Activated CD4-positive, alpha-beta T cell treated with anti-CD3 and anti-CD28 coated beads, Interleukin-2, amount 50 U/mL, for 16 hours (primary cell): ENCODE measurements at regions not wholly inside any gene's neighbourhood (a gene's known extent, or its start where the extent isn't known, plus 50 kb on each side); places are given as distances from the start of the nearest gene placed in this dataset.

Experiments
- DNase-seq: peaks from one replicate; pipeline ENCODE4 v3.0.0-alpha.2; 2020

GRCh38 chr18:45169610-45170009, 445.7 kb upstream of the SLC14A2 start:
- peak; percentile 18 for DNase-seq

GRCh38 chr18:45171679-45172191, 443.5 kb upstream of the SLC14A2 start:
- no peak for DNase-seq

DNA sequence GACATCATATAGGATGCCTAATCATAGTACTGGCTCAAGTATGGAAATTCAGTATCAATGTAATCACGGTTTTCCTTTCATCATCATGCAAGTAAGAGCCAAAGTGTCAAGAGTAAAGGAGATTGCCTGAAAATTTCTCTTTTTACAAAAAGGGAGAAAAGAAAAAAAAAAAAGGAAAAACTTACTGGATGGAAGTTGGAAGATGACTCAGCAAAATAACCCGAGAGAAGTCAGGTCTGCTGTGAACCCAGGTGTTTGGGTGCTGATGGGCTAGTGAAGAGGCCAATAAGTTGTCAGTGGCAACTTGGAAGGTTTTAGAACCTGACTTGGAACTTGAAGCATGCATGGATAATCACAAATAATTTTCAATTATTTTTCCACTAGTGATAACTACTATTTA, 441.9 kb upstream of the SLC14A2 start:
- DNase-seq, result no peak

DNA sequence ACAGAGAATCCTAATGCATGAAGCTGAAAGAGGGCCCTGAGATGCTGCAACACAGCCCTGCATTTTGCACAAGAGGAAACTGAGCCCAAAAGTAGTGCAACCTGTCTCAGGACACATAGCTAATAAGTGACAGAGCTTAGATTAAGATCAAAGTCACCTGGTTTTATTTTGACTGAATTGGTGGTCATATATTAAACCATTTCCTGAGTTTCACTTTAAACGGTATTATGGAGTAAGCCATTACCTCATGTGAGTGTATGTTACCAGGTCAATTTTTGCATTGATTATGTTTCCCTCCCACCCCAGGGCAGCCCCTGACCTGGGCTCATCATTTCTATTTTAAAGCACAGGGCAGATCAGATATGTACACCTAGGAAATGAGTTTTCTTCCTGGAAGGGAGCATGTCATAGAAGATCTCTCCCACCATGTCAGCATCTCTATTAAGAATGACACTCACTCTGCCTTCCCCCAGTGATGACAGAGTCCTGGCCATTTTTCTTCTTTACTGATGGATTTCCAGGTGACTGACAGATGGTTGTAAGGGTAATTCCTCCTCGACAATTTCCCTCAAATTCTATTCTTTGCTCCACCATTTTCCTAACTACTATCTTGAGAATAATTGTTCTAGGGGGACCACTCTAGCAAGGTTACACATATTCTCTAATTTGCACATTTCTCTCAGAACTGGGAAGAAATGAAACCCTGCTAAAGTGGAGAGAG, 441.3 kb upstream of the SLC14A2 start:
- DNase-seq, result peak; percentile 36

GRCh38 chr18:45174629-45175136, 440.6 kb upstream of the SLC14A2 start:
- no peak for DNase-seq

GRCh38 chr18:45175511-45175910, 439.8 kb upstream of the SLC14A2 start:
- DNase-seq, result no peak

- DNase-seq, result no peak
Observed at GRCh38 chr18:45186832-45187231, 428.4 kb upstream of the SLC14A2 start.

GRCh38 chr18:45191795-45192194, 423.5 kb upstream of the SLC14A2 start:
- DNase-seq, result no peak

GRCh38 chr18:45197526-45197970, 417.7 kb upstream of the SLC14A2 start:
- DNase-seq, result peak; percentile 87

GRCh38 chr18:45198526-45198925, 416.8 kb upstream of the SLC14A2 start:
- DNase-seq, result no peak

DNA sequence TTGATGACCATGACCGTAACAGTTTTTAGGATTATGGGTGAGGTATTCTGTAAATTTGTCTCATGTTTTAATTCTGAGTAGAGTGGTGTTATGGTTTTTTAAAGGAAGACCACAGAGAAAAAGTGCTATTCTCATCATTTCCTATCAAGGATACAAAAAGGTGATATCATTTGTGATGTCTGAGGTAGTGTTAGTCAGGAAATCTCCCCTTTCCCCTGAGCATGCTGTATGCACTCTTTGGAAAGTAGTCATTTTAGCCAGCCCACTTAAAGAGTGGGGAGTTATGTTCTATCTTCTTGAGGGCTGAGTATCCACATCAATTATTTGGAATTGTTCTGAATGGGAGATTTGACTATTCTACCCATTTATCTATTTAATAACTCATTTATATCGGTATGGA, 414.2 kb upstream of the SLC14A2 start:
- DNase-seq, result no peak

GRCh38 chr18:45201489-45201888, 413.8 kb upstream of the SLC14A2 start:
- no peak for DNase-seq

DNA sequence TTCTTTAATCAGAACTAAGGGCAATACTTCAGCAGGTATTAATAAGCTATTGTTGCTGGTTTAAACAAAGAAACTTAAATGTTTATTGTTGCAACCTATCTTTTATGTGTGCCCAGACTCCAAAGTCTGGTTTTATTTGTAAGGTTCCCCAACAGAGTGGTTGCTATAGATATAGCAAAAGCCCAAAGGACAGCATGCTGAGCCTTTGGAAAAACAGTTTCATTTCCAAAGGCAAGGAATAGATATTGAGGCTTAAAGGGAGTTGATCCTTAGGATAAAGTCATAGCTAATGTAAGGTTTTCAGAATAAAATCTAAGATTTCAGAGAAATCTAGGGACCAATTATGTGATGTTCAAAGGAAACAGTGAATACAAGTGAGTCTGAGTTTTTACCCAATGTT, 413.2 kb upstream of the SLC14A2 start:
- DNase-seq, result no peak

GRCh38 chr18:45203677-45204076, 411.6 kb upstream of the SLC14A2 start:
- no peak for DNase-seq

DNA sequence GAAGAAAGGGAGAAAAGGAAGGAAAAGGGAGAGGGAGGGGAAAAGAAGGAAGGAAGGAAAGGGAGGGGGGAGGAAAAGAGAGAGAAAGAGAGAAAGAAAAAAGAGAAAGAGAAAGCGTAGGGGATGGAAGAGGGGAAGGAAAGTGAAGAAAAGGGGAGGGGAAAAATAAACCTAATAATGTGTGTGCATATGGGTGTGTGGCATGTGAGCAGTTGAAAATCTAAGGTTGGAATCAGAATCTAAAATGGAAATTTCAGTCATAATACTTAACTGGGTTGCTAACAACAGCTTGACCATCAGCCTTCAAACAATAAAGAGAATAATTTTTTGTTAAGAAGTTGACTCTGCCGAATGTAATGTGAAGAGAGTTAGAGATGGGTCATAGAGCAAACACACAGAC, 407.9 kb upstream of the SLC14A2 start:
- no peak for DNase-seq

DNA sequence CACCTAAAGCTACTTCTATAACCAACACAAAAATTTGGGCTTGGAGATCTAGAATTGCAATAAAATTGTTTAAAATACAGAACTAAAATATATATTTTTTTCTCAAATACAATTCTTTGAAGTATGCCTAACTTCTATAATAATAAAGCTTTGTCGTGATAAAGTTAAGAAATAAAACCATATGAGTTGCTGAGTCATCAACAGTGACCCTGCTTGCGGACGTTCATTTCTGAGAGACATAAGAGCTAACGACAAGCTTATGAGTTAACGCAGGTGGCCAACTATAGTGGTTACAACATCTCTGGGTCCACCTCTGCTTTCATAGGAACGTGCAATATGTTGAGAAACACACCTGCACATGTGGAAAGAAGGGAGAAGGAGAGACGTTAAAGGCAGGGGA, 407.1 kb upstream of the SLC14A2 start:
- no peak for DNase-seq

DNA sequence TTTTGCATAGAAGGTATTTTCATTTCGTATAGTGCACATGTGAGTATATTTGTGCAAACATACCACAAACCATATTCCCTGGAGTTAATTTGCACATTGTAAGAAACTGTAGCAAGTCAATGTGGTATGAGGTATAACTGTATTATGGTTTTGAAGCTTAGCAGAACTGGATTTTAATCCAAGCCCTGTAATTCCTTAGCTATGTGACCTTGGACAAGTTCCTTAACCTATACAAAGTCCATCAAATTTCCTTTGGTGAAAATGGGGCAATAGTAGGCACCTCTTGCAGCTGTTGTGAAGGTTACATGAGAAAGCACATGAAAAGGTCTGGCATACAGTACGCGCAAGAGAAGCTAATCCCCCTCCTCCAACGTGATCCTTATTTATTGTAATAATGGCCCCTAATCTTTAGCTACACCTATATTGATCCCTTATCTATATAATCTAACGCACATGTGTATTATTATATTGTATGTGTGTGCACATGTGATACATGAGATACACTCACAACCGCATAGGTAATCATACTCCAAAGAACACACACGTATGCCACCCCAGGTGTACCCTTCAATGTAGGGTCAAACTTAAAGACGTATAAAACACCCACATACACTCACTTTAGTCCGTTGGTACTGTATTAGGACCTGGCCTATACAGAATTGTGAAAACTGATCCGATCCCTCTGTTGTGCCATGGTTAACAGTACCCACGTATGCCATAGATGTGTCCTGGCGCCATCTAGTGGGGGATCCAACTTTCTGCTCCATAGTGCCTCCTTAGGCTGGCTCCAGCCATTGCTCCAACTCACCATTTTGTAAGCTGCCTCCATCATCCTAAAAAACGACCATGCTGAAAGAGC, 402.9 kb upstream of the SLC14A2 start:
- peak; percentile 80 for DNase-seq

DNA sequence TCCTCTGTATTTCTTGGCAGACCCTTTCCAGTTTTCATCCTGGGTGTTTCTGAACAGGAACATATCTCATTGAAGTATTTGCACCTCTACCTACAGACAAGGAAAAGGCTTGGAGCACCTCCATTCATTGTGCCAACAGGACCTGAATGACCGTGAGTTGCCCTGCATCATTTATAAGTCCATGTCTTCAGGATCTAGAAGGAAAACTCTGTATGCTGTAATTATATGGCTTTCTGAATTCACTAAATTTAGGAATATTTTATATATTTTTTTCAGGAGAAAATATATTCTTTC, 402.3 kb upstream of the SLC14A2 start:
- DNase-seq, result no peak

DNA sequence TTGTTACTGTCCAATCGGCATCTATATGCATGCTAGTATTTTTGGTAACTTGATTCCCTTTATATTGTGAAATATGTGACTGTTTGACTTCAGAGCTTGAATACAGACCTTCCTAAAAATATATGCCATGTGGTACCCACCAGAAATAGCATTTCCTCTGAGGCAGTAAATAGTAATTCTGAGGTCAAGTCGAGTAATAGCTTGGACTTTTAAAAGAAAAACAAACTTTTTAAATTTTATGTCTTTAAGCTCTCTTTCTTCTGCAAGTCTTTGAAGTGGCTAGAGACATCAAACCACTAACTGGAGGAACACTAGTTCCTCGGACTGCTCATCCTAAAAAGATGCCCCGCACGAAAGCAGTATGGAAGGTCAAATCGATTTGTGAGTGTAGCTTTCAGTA, 396.8 kb upstream of the SLC14A2 start:
- no peak for DNase-seq

- DNase-seq, result no peak
Observed at GRCh38 chr18:45221363-45221762, 393.9 kb upstream of the SLC14A2 start.

DNA sequence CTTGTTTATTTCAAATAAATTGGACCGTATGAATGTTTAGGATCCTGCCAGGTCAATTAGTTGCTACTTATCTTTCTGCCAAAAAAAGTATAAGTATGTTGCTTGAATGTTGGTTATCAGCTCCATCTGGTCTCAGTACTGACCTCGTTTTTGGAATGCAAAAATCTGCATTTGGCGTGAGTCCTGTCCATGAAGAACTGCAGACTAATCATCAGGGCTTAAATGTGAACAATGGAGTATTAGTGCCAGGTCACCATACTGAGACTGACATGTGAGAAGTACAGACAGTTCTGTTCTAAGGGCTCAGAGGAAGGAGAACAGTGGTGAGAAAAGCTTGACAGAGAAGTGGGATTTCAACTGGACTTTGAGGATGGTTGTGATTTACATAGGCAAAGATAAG, 393.1 kb upstream of the SLC14A2 start:
- DNase-seq, result no peak

DNA sequence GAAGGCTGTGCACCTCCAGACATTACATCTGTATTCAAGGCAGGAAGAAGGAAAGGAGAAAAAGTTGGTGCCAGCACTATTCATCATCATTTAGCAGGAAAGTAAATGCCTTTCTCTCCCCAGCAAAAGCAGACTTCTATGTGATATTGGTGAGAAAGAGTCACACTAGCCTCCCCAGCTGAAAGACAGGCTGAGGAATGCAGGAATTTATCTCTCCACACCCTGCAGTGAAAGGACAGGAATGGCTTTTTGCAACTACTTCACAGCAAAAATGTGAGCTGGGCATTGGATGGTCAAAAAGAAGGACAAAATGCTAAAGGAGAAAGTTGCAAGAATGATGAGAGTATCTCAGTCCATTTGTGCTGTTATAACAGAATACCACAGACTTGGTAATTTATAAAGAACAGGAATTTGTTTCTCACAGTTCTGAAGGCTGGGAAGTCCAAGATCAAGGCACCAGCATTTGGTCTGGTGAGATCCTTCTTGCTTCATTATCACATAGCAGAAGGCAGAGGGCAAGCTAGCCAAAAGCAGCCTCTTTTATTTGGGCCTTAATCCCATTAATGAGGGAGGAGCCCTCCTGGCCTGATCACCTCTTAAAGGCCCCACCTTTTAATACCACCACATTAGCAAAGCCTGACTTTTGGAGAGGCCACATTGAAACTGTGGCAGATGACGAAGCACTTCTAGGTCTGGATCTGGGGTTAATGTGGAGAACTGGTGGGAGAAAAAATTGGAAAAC, 388.1 kb upstream of the SLC14A2 start:
- no peak for DNase-seq

GRCh38 chr18:45228796-45229388, 386.4 kb upstream of the SLC14A2 start:
- DNase-seq, result no peak
